HCT116 (cell line): ENCODE measurements at regions not wholly inside any gene's neighbourhood (a gene's known extent, or its start where the extent isn't known, plus 50 kb on each side); places are given as distances from the start of the nearest gene placed in this dataset.

Source experiments
- ATAC-seq: fragments of 200-7000 bp; cut with Tn5 transposase; 2 replicates; pipeline ENCODE4 v1.9.1; 2020; ENCODE audit warnings: mild to moderate bottlenecking, moderate library complexity
- BruUV-seq: library from RNA; stranded (reverse); fragments of 400-500 nt; replicated peaks from 2 replicates; lab custom pipeline; 2021; lab: Mats Ljungman, UMichigan
- CTCF ChIA-PET: fragments of 300-600 bp; sonication (Branson Sonifier 250); formaldehyde crosslinking; loops from one replicate; lab custom pipeline; 2021; ENCODE audit warnings: antibody characterized with exemption; lab: Charles Lee
- POLR2A ChIA-PET: fragments of 300-600, 350-600 bp; sonication (Branson Sonifier 250); formaldehyde crosslinking; loops from one replicate; lab custom pipeline; 2021; ENCODE audit warnings: antibody characterized with exemption; lab: Charles Lee
- RAD21 ChIA-PET, 2 experiments: fragments of 300-600 bp; sonication (Branson Sonifier 250); formaldehyde crosslinking; loops; one replicate each; lab custom pipeline; 2023; ENCODE audit warnings: low total read pairs in 2 of 2; ENCODE audit not compliant: uncharacterized antibody in 2 of 2, unreplicated experiment in 2 of 2, low non-redundant PET in 1 of 2; lab: Charles Lee
- DNase-seq: peaks from one replicate; pipeline ENCODE4 v3.0.0-alpha.2; 2010; ENCODE audit warnings: low read depth, low spot score
- H2AFZ ChIP-seq: fragments of 200-600 bp; shearing (Covaris generic), sonication (generic); 2 replicates; pipeline ENCODE4 v1.6.1; 2017; ENCODE audit warnings: low read depth, mixed run types, mixed read lengths, antibody characterized with exemption, low read length; ENCODE audit not compliant: poor library complexity, severe bottlenecking
- H3K27ac ChIP-seq: 2 replicates; pipeline ENCODE4 v1.5.1; 2012; ENCODE audit warnings: low read depth, low read length
- H3K27me3 ChIP-seq: fragments of 200-600 bp; sonication (generic); 2 replicates; pipeline ENCODE4 v1.6.1; 2016; ENCODE audit warnings: mixed run types, low read length, mixed read lengths; ENCODE audit not compliant: insufficient read depth
- H3K36me3 ChIP-seq, 2 experiments: fragments of 200-500 bp in 1 of 2; fragments of 200-600 bp in 1 of 2; sonication (Bioruptor generic) in 1 of 2; sonication (generic) in 1 of 2; 2 replicates each; pipeline versions ENCODE4 v1.5.1 to v1.6.1; 2014 to 2016; ENCODE audit warnings: low read length in 2 of 2, inconsistent platforms in 1 of 2, mixed read lengths in 1 of 2, mixed run types in 1 of 2; ENCODE audit not compliant: insufficient read depth in 2 of 2, control insufficient read depth in 1 of 2
- H3K4me1 ChIP-seq, 2 experiments: fragments of 200-600 bp in 1 of 2; sonication (generic) in 1 of 2; 2 replicates each; pipeline versions ENCODE4 v1.5.1 to v1.6.1; 2012 to 2017; ENCODE audit warnings: low read length in 2 of 2, inconsistent platforms in 1 of 2, mild to moderate bottlenecking in 1 of 2, mixed read lengths in 1 of 2, mixed run types in 1 of 2, moderate library complexity in 1 of 2; ENCODE audit not compliant: insufficient read depth in 2 of 2, control insufficient read depth in 1 of 2
- H3K4me2 ChIP-seq: fragments of 200-600 bp; sonication (generic); 2 replicates; pipeline ENCODE4 v1.6.1; 2017; ENCODE audit warnings: mixed run types, low read length, mixed read lengths
- H3K4me3 ChIP-seq, 2 experiments: fragments of 200-600 bp in 1 of 2; sonication (generic) in 1 of 2; replicated peaks in 1 of 2; 2 replicates each; pipeline ENCODE4 v1.5.1; 2011 to 2016; ENCODE audit warnings: low read length in 2 of 2, control low read depth in 1 of 2, low read depth in 1 of 2, mild to moderate bottlenecking in 1 of 2, mixed read lengths in 1 of 2, mixed run types in 1 of 2
- H3K79me2 ChIP-seq: fragments of 200-600 bp; sonication (generic); 2 replicates; pipeline ENCODE4 v1.6.1; 2017; ENCODE audit warnings: mild to moderate bottlenecking, mixed run types, low read length, moderate library complexity, mixed read lengths; ENCODE audit not compliant: insufficient read depth
- H3K9ac ChIP-seq: fragments of 200-600 bp; sonication (generic); 2 replicates; pipeline ENCODE4 v1.6.1; 2016; ENCODE audit warnings: low read length, mixed read lengths
- H3K9me2 ChIP-seq: fragments of 200-600 bp; sonication (generic), shearing (Covaris generic); 2 replicates; pipeline ENCODE4 v1.6.1; 2017; ENCODE audit warnings: mixed run types, mild to moderate bottlenecking, moderate library complexity; ENCODE audit not compliant: insufficient read depth
- H3K9me3 ChIP-seq, 2 experiments: fragments of 200-500 bp in 1 of 2; fragments of 200-600 bp in 1 of 2; sonication (Bioruptor generic) in 1 of 2; sonication (generic) in 1 of 2; 2 replicates each; pipeline ENCODE4 v1.6.1; 2014 to 2017; ENCODE audit warnings: low read length in 2 of 2, mixed read lengths in 2 of 2, inconsistent platforms in 1 of 2, low read depth in 1 of 2, mild to moderate bottlenecking in 1 of 2, mixed run types in 1 of 2, moderate library complexity in 1 of 2; ENCODE audit not compliant: control insufficient read depth in 1 of 2, insufficient read depth in 1 of 2
- H4K20me1 ChIP-seq: fragments of 200-600 bp; sonication (generic), shearing (Covaris generic); 2 replicates; pipeline ENCODE4 v1.6.1; 2017; ENCODE audit warnings: mixed run types, mild to moderate bottlenecking, moderate library complexity; ENCODE audit not compliant: insufficient read depth
- CTCF ChIP-seq, 3 experiments: fragments of 200-600 bp in 1 of 3; sonication (generic) in 1 of 3; IDR thresholded peaks in 2 of 3; conservative IDR thresholded peaks in 1 of 3; 2 replicates each; pipeline ENCODE4 v1.5.1; 2012 to 2017; ENCODE audit warnings: low read depth in 2 of 3, low read length in 2 of 3, antibody characterized with exemption in 1 of 3, borderline replicate concordance in 1 of 3, control low read depth in 1 of 3, mild to moderate bottlenecking in 1 of 3, mixed read lengths in 1 of 3, mixed run types in 1 of 3, moderate library complexity in 1 of 3; ENCODE audit not compliant: insufficient read depth in 1 of 3
- EZH2 ChIP-seq: fragments of 200-600 bp; sonication (generic); IDR thresholded peaks from 2 replicates; pipeline ENCODE4 v1.6.1; 2017; ENCODE audit warnings: antibody characterized with exemption, mixed run types
- FOSL1 ChIP-seq: IDR thresholded peaks from 2 replicates; pipeline ENCODE4 v1.6.1; 2012; ENCODE audit warnings: low read depth
- RAD21 ChIP-seq: IDR thresholded peaks from 2 replicates; pipeline ENCODE4 v1.6.1; 2012; ENCODE audit warnings: low read depth, mild to moderate bottlenecking
- REST ChIP-seq: IDR thresholded peaks from 2 replicates; pipeline ENCODE4 v1.6.1; 2012; ENCODE audit warnings: low read depth
- intact Hi-C: fragments of 100-400 bp; cut with micrococcal nuclease; formaldehyde crosslinking; loops from 2 replicates; pipeline ENCODE4 v1.10.0; 2022

DNA sequence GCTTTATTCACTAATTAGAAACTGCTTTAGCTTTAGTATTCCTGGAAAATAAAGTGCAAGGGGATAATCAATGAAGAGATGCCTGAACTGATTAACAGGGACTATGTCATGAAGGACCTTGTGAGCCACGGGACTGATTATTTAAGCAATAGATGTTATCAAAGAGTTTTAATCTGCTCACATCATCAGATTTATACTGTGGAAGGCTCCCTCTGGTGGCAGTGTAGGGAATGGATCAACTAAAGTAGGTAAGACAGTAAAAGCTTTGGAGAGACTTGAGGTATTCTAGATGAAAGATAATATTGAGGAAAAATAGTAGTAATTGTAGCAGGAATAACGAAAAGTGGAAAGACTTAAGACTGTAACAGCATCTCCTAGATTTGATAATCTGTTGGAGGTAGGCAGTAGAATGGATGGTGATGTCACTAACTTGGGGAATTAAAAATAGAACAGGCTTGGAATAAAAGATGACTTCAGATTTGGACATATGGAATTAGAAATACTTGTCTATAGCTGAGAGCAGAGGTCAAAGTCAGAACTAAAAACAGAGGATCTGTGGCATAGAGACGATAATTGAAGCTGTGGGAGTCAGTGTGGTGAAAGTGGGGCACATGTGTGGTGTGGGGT lies 80.3 kb upstream of the HTR1E start:
- peak; percentile 31 for DNase-seq
- H3K9me2 ChIP-seq, result no peaks in the 10 kb centered on the region
- no peak overlapping the region for H3K9ac ChIP-seq
- peak; percentile 56 for TF ChIP-seq RAD21
- no peak for TF ChIP-seq REST
- TF ChIP-seq CTCF (IDR thresholded peaks at IDR 0.05 in 2 of 3, conservative IDR thresholded peaks at IDR 0.05 in 1 of 3; ENCODE audit: borderline replicate concordance in 1 of 3, insufficient read depth in 1 of 3, low read depth in 2 of 3, low read length in 2 of 3), result peak; percentile 39 to 84 (median 76); a peak in 5 of 6 replicates
- no peak for TF ChIP-seq EZH2
- TF ChIP-seq FOSL1, result no peak
- no peaks in the 10 kb centered on the region for H3K36me3 ChIP-seq
- no peaks in the 10 kb centered on the region for H3K27me3 ChIP-seq
- ChIA-PET RAD21 (no interaction called here), POLR2A (no interaction called here), CTCF (interaction anchor here (0.6 kb wide), 1 partner anchor 22 kb away, joined by 4 read pairs; no protein-coding TSS in a partner anchor)
- no peaks in the 10 kb centered on the region for H3K4me1 ChIP-seq
- no peak overlapping the region for H3K4me2 ChIP-seq
- no peak; the same call in 1 of the 2 replicates for ATAC-seq
- no peak overlapping the region for H3K27ac ChIP-seq
- no peaks in the 10 kb centered on the region for H3K79me2 ChIP-seq
- H2AFZ ChIP-seq, result no peak overlapping the region
- H4K20me1 ChIP-seq, result no peaks in the 10 kb centered on the region; the same call in 1 of the 2 replicates
- intact Hi-C loops, result loop anchor here (2.0 to 5.0 kb wide), 3 partner anchors 170 to 1100 kb away; no protein-coding TSS in a partner anchor
- no peaks in the 10 kb centered on the region for H3K9me3 ChIP-seq
- no TSS peak for BruUV-seq
- H3K4me3 ChIP-seq, result no peak overlapping the region
